IMR-90 (cell line): ENCODE measurements at regions not wholly inside any gene's neighbourhood (a gene's known extent, or its start where the extent isn't known, plus 50 kb on each side); places are given as distances from the start of the nearest gene placed in this dataset.
A peak's percentile ranks its signal among the peaks of the same experiment; 100 is the strongest.

Experiments
- ATAC-seq: fragments of 200-7000 bp; cut with Tn5 transposase; 2 replicates; pipeline ENCODE4 v1.9.1; 2020; ENCODE audit warnings: low read depth, mild to moderate bottlenecking, moderate library complexity
- BruUV-seq: library from RNA; stranded (reverse); fragments of 400-500 nt; replicated peaks from 2 replicates; lab custom pipeline; 2021; lab: Mats Ljungman, UMichigan
- CTCF ChIA-PET: fragments of 300-600 bp; formaldehyde crosslinking; extraction: SDS; loops from one replicate; lab custom pipeline; 2021; ENCODE audit warnings: antibody characterized with exemption; lab: Yijun Ruan, JAX
- POLR2A ChIA-PET: fragments of 300-600 bp; sonication (Branson Sonifier 250); formaldehyde crosslinking; loops from one replicate; lab custom pipeline; 2022; ENCODE audit warnings: antibody characterized with exemption; ENCODE audit not compliant: unreplicated experiment; lab: Charles Lee
- DNase-seq: peaks from one replicate; pipeline ENCODE4 v3.0.0; 2013
- H2AFZ ChIP-seq: replicated peaks from 2 replicates; pipeline ENCODE3; 2013; ENCODE audit warnings: low read length, mild to moderate bottlenecking; ENCODE audit not compliant: poor library complexity
- H2AK5ac ChIP-seq: 2 replicates; pipeline ENCODE4 v1.6.1; 2013; ENCODE audit warnings: low read depth, low read length, inconsistent platforms
- H2AK9ac ChIP-seq: replicated peaks from 2 replicates; pipeline ENCODE3; 2013; ENCODE audit warnings: mild to moderate bottlenecking, low read depth, low read length, moderate library complexity; ENCODE audit not compliant: poor library complexity
- H2BK120ac ChIP-seq: 2 replicates; pipeline ENCODE4 v1.6.1; 2013; ENCODE audit warnings: low read depth, low read length, inconsistent platforms
- H2BK15ac ChIP-seq: 3 replicates; pipeline ENCODE4 v1.6.1; 2013; ENCODE audit warnings: low read depth, low read length, inconsistent platforms
- H2BK20ac ChIP-seq: 2 replicates; pipeline ENCODE4 v1.6.1; 2013; ENCODE audit warnings: low read depth, mild to moderate bottlenecking, inconsistent platforms, low read length, moderate library complexity
- H2BK5ac ChIP-seq: 2 replicates; pipeline ENCODE4 v1.6.1; 2013; ENCODE audit warnings: mild to moderate bottlenecking, low read depth, low read length, inconsistent platforms; ENCODE audit not compliant: poor library complexity, severe bottlenecking
- H3K14ac ChIP-seq: replicated peaks from 2 replicates; pipeline ENCODE4 v1.6.1; 2013; ENCODE audit warnings: low read depth, low read length, inconsistent platforms
- H3K18ac ChIP-seq: 2 replicates; pipeline ENCODE4 v1.6.1; 2013; ENCODE audit warnings: low read depth, low read length, control low read depth
- H3K23ac ChIP-seq: 2 replicates; pipeline ENCODE4 v1.6.1; 2013; ENCODE audit warnings: low read depth, low read length, inconsistent platforms
- H3K27ac ChIP-seq: 2 replicates; pipeline ENCODE4 v1.5.1; 2013; ENCODE audit warnings: mild to moderate bottlenecking, control low read depth, low read length; ENCODE audit not compliant: insufficient read depth
- H3K27me3 ChIP-seq: 2 replicates; pipeline ENCODE4 v1.6.1; 2013; ENCODE audit warnings: low read length; ENCODE audit not compliant: control insufficient read depth, insufficient read depth
- H3K36me3 ChIP-seq: 2 replicates; pipeline ENCODE4 v1.6.1; 2013; ENCODE audit warnings: low read length, mixed read lengths; ENCODE audit not compliant: control insufficient read depth, insufficient read depth
- H3K4ac ChIP-seq: 2 replicates; pipeline ENCODE4 v1.6.1; 2013; ENCODE audit warnings: low read depth, low read length, inconsistent platforms
- H3K4me1 ChIP-seq: 2 replicates; pipeline ENCODE4 v1.6.1; 2013; ENCODE audit warnings: low read length, mixed read lengths; ENCODE audit not compliant: control insufficient read depth, insufficient read depth
- H3K4me2 ChIP-seq: 2 replicates; pipeline ENCODE4 v1.6.1; 2013; ENCODE audit warnings: low read depth, mild to moderate bottlenecking, control low read depth, low read length, moderate library complexity
- H3K4me3 ChIP-seq: 2 replicates; pipeline ENCODE4 v1.5.1; 2013; ENCODE audit warnings: low read depth, mild to moderate bottlenecking, control low read depth, low read length, moderate library complexity; ENCODE audit not compliant: insufficient read depth
- H3K56ac ChIP-seq: 2 replicates; pipeline ENCODE4 v1.6.1; 2013; ENCODE audit warnings: low read length, inconsistent platforms; ENCODE audit not compliant: insufficient read depth; ENCODE audit errors: extremely low read depth
- H3K79me1 ChIP-seq, 2 experiments: 2 replicates each; pipeline ENCODE4 v1.6.1; 2013; ENCODE audit warnings: low read length in 2 of 2, inconsistent platforms in 1 of 2, low read depth in 1 of 2
- H3K9ac ChIP-seq: 2 replicates; pipeline ENCODE4 v1.6.1; 2013; ENCODE audit warnings: low read depth, low read length, control low read depth
- H3K9me1 ChIP-seq: 2 replicates; pipeline ENCODE4 v1.6.1; 2013; ENCODE audit warnings: low read length, inconsistent platforms; ENCODE audit not compliant: insufficient read depth
- H3K9me3 ChIP-seq: 2 replicates; pipeline ENCODE4 v1.6.1; 2013; ENCODE audit warnings: low read length; ENCODE audit not compliant: control insufficient read depth, insufficient read depth
- H4K20me1 ChIP-seq: 2 replicates; pipeline ENCODE4 v1.6.1; 2013; ENCODE audit warnings: low read length, inconsistent platforms; ENCODE audit not compliant: insufficient read depth
- H4K5ac ChIP-seq: 2 replicates; pipeline ENCODE4 v1.6.1; 2013; ENCODE audit warnings: mild to moderate bottlenecking, low read depth, low read length, control low read depth
- H4K8ac ChIP-seq, 2 experiments: 2 replicates each; pipeline ENCODE4 v1.6.1; 2013; ENCODE audit warnings: low read depth in 2 of 2, low read length in 2 of 2, control low read depth in 1 of 2, inconsistent platforms in 1 of 2
- H4K91ac ChIP-seq: 2 replicates; pipeline ENCODE4 v1.6.1; 2013; ENCODE audit warnings: low read depth, low read length, inconsistent platforms; ENCODE audit not compliant: insufficient read depth
- BHLHE40 ChIP-seq: fragments of 150-350 bp; IDR thresholded peaks from 2 replicates; pipeline ENCODE4 v1.6.1; 2016; ENCODE audit warnings: mild to moderate bottlenecking, low read depth, low read length
- CEBPB ChIP-seq: IDR thresholded peaks from 2 replicates; pipeline ENCODE4 v1.6.1; 2012; ENCODE audit warnings: low read depth, low read length, improper control_type of control experiment
- CHD1 ChIP-seq: IDR thresholded peaks from 2 replicates; pipeline ENCODE4 v1.6.1; 2012; ENCODE audit warnings: low read depth, low read length, improper control_type of control experiment
- CTCF ChIP-seq: conservative IDR thresholded peaks from 2 replicates; pipeline ENCODE4 v1.5.1; 2012; ENCODE audit warnings: mild to moderate bottlenecking, low read depth, low read length, improper control_type of control experiment
- ELK1 ChIP-seq: fragments of 150-350 bp; IDR thresholded peaks from 2 replicates; pipeline ENCODE4 v1.6.1; 2016; ENCODE audit warnings: low read depth, mild to moderate bottlenecking, low read length, moderate library complexity, borderline replicate concordance
- FOS ChIP-seq: fragments of 150-350 bp; IDR thresholded peaks from 2 replicates; pipeline ENCODE4 v1.6.1; 2016; ENCODE audit warnings: low read depth, low read length
- MAFK ChIP-seq: IDR thresholded peaks from 2 replicates; pipeline ENCODE4 v1.6.1; 2012; ENCODE audit warnings: low read depth, low read length, improper control_type of control experiment
- MAZ ChIP-seq: IDR thresholded peaks from 2 replicates; pipeline ENCODE4 v1.6.1; 2012; ENCODE audit warnings: low read depth, mild to moderate bottlenecking, low read length, improper control_type of control experiment, moderate library complexity, borderline replicate concordance
- MXI1 ChIP-seq: IDR thresholded peaks from 2 replicates; pipeline ENCODE4 v1.6.1; 2012; ENCODE audit warnings: low read depth, mild to moderate bottlenecking, low read length, moderate library complexity, borderline replicate concordance
- NFE2L2 ChIP-seq: fragments of 150-350 bp; IDR thresholded peaks from 2 replicates; pipeline ENCODE4 v1.6.1; 2016; ENCODE audit warnings: low read depth, mild to moderate bottlenecking, low read length
- POLR2A ChIP-seq: IDR thresholded peaks from 2 replicates; pipeline ENCODE4 v1.6.1; 2012; ENCODE audit warnings: mild to moderate bottlenecking, low read depth, low read length
- RAD21 ChIP-seq: IDR thresholded peaks from 2 replicates; pipeline ENCODE4 v1.6.1; 2012; ENCODE audit warnings: low read length, improper control_type of control experiment
- RFX5 ChIP-seq: IDR thresholded peaks from 2 replicates; pipeline ENCODE4 v1.8.0; 2012; ENCODE audit warnings: low read depth, mild to moderate bottlenecking, low read length, moderate library complexity
- SMC3 ChIP-seq: fragments of 150-350 bp; IDR thresholded peaks from 2 replicates; pipeline ENCODE4 v1.6.1; 2016; ENCODE audit warnings: low read depth, mild to moderate bottlenecking, antibody characterized with exemption, low read length, moderate library complexity
- USF2 ChIP-seq: fragments of 150-350 bp; IDR thresholded peaks from 2 replicates; pipeline ENCODE4 v1.6.1; 2017; ENCODE audit warnings: mild to moderate bottlenecking, antibody characterized with exemption, low read length, low read depth
- WGBS, 2 experiments: methylation state at CpG; one replicate each; pipeline versions ENCODE4 v1.1.5 to v1.1.7; 2013; ENCODE audit warnings: missing lambda C conversion rate in 2 of 2; ENCODE audit not compliant: insufficient read length in 1 of 2; ENCODE audit errors: extremely low coverage in 2 of 2; 5-methylcytosine and 5-hydroxymethylcytosine counted together
- dilution Hi-C: fragments of 300-500 bp; cut with HindIII; formaldehyde crosslinking; loops from one replicate; pipeline ENCODE4 v1.14.3; 2018; ENCODE audit warnings: low sequenced_read_pairs; ENCODE audit not compliant: unreplicated experiment
- in situ Hi-C: fragments of 300-500 bp; cut with MboI; formaldehyde crosslinking; loops from 3 replicates; pipeline ENCODE4 v1.14.3; 2019; ENCODE audit warnings: low sequenced_read_pairs, inconsistent platforms, mixed read lengths
- intact Hi-C: fragments of 100-400 bp; cut with micrococcal nuclease; formaldehyde crosslinking; loops from 2 replicates; pipeline ENCODE4 v1.10.0; 2022

DNA sequence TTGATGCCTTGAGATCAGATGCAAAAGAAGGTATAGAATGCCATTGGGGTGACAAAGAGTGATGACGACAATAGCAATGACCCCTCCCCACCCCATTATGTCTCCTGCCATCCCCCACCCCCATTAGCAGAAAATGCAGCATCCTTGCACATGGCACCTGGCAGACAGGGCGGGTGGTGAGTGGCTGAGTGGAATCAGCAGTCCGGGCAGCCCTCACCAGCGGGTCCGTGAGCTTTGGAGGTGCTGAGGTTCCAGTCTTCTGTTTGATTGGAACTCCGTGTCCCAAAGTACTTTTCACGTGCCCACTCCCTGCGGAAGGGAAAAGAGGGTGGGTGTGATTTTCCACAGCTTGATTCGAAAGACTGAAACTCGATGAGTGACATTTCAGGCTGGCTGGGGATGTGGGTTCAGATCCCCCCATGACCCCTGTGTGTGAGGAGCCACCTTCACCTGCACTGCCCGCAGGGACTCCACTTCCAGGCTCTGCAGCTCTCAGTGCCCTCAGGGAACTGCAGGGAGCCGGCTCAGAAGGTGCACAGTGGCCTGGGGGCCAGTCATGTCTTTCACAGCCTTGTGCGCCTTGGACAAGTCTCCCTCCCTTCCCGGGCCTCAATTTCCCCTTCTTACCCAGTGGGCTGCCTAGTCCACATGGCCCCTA, 130.9 kb downstream of the GLI2 start:
- peak overlapping the region; percentile 91 for H2AK9ac ChIP-seq
- H4K91ac ChIP-seq: peak overlapping the region; percentile 84
- H3K9me1 ChIP-seq: peaks cover 62% of the 10 kb centered on the region
- H3K4ac ChIP-seq: peak overlapping the region; percentile 81
- no peak for TF ChIP-seq CTCF
- no peak for TF ChIP-seq RFX5
- no peak for TF ChIP-seq MAZ
- TF ChIP-seq NFE2L2: no peak
- TF ChIP-seq ELK1: no peak
- TF ChIP-seq BHLHE40: no peak
- no peak for TF ChIP-seq FOS
- TF ChIP-seq MXI1: no peak
- no peak for TF ChIP-seq CEBPB
- no peak for TF ChIP-seq SMC3
- TF ChIP-seq POLR2A: no peak
- no peak for TF ChIP-seq RAD21
- no peak for TF ChIP-seq USF2
- TF ChIP-seq CHD1: no peak
- TF ChIP-seq MAFK: no peak
- peaks cover 51% of the 10 kb centered on the region for H3K4me1 ChIP-seq
- peaks cover 53 to 96% of the 10 kb centered on the region in 2 experiments for H3K79me1 ChIP-seq
- peak overlapping the region; percentile 90 for H2AFZ ChIP-seq
- ATAC-seq: no peak
- H3K27me3 ChIP-seq: no peaks in the 10 kb centered on the region
- H3K9me3 ChIP-seq: no peaks in the 10 kb centered on the region
- ChIA-PET CTCF (interaction anchor here (1.6 kb wide), 1 partner anchor 171 kb away, joined by 8 read pairs; no protein-coding TSS in a partner anchor), POLR2A (no interaction called here)
- H3K14ac ChIP-seq: peak overlapping the region; percentile 67
- intact Hi-C loops (loop anchor here (1.0 to 5.0 kb wide), 2 partner anchors 71 to 129 kb away; no protein-coding TSS in a partner anchor), dilution Hi-C loops (no loop called here), in situ Hi-C loops (no loop called here)
- 80% methylated on average over 4 of the region's 14 CpGs; no CpG with 5 or more reads in 1 of the 2 experiments for WGBS, 2 experiments
- H3K4me3 ChIP-seq: 0 out of 2 replicates have a peak overlapping the region, but pooled peaks have one; percentile 9
- H3K9ac ChIP-seq: peak overlapping the region; percentile 33
- peak overlapping the region; percentile 68; the same call in 1 of the 2 replicates for H2AK5ac ChIP-seq
- peak overlapping the region; percentile 16; the same call in 1 of the 2 replicates for H4K5ac ChIP-seq
- BruUV-seq: no TSS peak
- peak overlapping the region; percentile 19; the same call in 1 of the 2 replicates for H3K56ac ChIP-seq
- peak overlapping the region; percentile 65 for H2BK120ac ChIP-seq
- no peak overlapping the region; the same call in 1 of the 2 replicates for H2BK20ac ChIP-seq
- peak overlapping the region; percentile 69 for H3K27ac ChIP-seq
- H4K8ac ChIP-seq: peak overlapping the region in 1 of 2 experiments; percentile 22; a peak in 2 of 4 replicates
- H3K36me3 ChIP-seq: peaks cover 2% of the 10 kb centered on the region; the same call in 1 of the 2 replicates
- H4K20me1 ChIP-seq: peaks cover 81% of the 10 kb centered on the region
- DNase-seq: no peak
- H3K4me2 ChIP-seq: peak overlapping the region; percentile 82
- H3K23ac ChIP-seq: peak overlapping the region; percentile 79
- H2BK5ac ChIP-seq: peak overlapping the region; percentile 66
- peak overlapping the region; percentile 11; the same call in 1 of the 2 replicates for H3K18ac ChIP-seq
- H2BK15ac ChIP-seq: no peak overlapping the region; the same call in 2 of the 3 replicates
